RWPE1 (cell line): ENCODE measurements at regions not wholly inside any gene's neighbourhood (a gene's known extent, or its start where the extent isn't known, plus 50 kb on each side); places are given as distances from the start of the nearest gene placed in this dataset.

Source experiments
- CTCF ChIA-PET: fragments of 350-600 bp; sonication (Branson Sonifier 250); formaldehyde crosslinking; extraction: SDS; loops from one replicate; lab custom pipeline; 2021; lab: Yijun Ruan, JAX
- POLR2A ChIA-PET: fragments of 400-600 bp; formaldehyde crosslinking; extraction: SDS; loops from one replicate; lab custom pipeline; 2020; ENCODE audit warnings: antibody characterized with exemption; ENCODE audit not compliant: low non-redundant PET; lab: Yijun Ruan, JAX
- DNase-seq: peaks from one replicate; pipeline ENCODE4 v3.0.0; 2012; ENCODE audit warnings: low spot score
- H3K27ac ChIP-seq: fragments of 450-650 bp; 2 replicates; pipeline ENCODE4 v1.5.1; 2017
- TF ChIP-seq, protein P1 (sequence below): fragments of 450-650 bp; conservative IDR thresholded peaks from 2 replicates; pipeline ENCODE4 v1.5.1; 2017; ENCODE audit warnings: low read depth, mild to moderate bottlenecking

DNA sequence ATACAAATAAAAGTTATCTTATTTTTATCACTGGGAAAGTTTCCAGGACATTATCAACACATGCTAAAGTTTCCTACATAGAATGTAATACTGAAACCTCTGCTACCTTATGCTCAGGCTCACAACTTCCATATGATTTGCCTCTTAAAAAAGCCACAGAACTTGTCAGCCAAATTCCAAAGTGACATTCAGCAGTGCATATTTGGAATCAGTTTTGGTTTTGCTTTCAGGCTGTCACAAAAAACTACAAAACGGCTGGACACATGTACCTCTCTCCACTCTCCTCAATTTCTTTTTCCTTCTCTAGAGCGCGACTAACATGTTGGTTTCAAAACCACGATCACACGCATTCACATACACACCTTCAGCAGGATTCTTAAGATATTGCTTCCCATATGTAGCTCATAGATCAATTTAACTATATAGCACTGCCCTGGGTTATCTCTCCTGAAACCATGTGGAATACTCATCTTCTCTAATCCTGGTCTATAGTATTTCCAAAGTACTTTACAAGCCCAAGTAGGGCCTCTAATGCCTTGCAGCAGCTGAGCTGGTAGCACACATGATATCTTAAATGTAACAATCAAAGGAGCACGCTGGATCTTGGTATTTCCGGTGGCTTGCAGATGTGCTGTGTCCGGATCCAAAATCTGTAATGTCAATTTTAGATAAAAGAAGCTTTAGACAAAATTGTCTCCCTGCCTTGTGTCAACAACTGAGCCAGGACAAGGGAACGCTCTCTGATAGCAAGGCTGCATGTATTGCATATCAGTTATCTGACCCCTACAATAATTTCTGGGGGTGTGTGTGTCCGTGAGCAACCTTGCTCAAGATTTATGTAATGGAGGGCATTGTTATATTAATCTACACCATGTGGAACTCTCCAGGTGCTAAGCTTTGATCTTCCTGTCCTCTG, 203.2 kb downstream of the DMRT2 start:
- TF ChIP-seq, protein P1, sequence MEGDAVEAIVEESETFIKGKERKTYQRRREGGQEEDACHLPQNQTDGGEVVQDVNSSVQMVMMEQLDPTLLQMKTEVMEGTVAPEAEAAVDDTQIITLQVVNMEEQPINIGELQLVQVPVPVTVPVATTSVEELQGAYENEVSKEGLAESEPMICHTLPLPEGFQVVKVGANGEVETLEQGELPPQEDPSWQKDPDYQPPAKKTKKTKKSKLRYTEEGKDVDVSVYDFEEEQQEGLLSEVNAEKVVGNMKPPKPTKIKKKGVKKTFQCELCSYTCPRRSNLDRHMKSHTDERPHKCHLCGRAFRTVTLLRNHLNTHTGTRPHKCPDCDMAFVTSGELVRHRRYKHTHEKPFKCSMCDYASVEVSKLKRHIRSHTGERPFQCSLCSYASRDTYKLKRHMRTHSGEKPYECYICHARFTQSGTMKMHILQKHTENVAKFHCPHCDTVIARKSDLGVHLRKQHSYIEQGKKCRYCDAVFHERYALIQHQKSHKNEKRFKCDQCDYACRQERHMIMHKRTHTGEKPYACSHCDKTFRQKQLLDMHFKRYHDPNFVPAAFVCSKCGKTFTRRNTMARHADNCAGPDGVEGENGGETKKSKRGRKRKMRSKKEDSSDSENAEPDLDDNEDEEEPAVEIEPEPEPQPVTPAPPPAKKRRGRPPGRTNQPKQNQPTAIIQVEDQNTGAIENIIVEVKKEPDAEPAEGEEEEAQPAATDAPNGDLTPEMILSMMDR: no peak
- CTCF ChIA-PET: no interaction called here
- POLR2A ChIA-PET: no interaction called here
- no peak overlapping the region for H3K27ac ChIP-seq
- no peak for DNase-seq

DNA sequence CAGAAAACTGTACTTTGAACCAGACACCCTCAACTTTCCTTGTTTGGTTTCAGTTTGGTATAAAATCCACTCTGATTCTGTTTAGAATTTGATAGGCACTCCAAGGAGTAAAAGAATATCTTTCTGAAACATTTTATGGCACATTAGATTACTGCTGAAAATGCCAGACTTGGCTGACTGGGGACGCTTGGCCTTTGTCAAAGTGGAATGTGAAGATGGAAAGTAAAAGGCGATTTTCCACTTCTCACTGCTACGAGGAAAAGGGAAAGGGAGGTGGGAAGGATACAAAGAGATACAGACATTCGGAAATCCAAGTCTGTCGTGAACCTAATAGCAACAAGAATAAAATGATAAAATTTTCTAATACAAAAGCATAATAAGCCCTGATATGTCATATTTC, 203.9 kb downstream of the DMRT2 start:
- CTCF ChIA-PET: no interaction called here
- H3K27ac ChIP-seq: no peak overlapping the region
- DNase-seq: no peak
- POLR2A ChIA-PET: no interaction called here
- TF ChIP-seq, protein P1: no peak

DNA sequence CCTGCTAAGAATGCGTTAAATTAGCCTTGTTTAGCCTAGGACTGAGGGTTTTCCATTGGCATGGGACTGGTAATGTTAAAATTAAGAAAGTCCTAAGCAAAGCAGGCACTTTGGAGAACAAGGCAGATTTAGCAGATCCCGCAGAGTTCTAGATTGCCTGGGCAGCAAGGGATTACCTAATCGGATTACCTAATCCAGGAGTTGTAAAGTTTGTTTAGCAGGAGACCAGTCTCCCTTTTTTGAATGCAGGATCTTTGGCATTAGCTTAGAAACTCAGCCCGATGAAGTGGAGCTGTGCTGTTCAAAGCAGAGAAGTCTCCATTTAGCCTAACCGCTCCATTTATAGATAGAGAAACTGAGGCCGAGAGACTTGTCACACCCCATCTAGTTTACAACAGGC, 206.0 kb downstream of the DMRT2 start:
- ChIA-PET CTCF (no interaction called here), POLR2A (no interaction called here)
- DNase-seq: no peak
- H3K27ac ChIP-seq: no peak overlapping the region
- TF ChIP-seq, protein P1: no peak

DNA sequence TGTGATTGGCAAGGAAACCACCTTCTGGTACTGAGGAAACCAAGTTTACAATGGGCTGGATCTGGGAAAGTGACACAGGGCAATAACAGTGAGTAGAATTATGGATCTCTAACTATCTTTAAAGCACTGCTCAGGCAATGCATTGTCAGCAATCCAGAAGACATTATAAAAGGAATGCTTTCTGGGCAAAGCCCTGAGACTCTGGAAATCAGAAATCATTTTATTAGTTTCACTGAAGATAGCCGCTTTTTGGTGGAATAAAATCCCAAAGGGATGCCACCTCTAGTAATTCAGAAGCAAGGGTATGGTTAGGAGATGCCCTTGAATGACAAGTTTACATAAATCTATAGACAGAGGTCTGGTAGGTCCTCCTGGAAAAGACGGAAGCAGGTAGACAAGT, 211.1 kb downstream of the DMRT2 start:
- TF ChIP-seq, protein P1: no peak
- POLR2A ChIA-PET: no interaction called here
- DNase-seq: no peak
- no peak overlapping the region for H3K27ac ChIP-seq
- CTCF ChIA-PET: no interaction called here

DNA sequence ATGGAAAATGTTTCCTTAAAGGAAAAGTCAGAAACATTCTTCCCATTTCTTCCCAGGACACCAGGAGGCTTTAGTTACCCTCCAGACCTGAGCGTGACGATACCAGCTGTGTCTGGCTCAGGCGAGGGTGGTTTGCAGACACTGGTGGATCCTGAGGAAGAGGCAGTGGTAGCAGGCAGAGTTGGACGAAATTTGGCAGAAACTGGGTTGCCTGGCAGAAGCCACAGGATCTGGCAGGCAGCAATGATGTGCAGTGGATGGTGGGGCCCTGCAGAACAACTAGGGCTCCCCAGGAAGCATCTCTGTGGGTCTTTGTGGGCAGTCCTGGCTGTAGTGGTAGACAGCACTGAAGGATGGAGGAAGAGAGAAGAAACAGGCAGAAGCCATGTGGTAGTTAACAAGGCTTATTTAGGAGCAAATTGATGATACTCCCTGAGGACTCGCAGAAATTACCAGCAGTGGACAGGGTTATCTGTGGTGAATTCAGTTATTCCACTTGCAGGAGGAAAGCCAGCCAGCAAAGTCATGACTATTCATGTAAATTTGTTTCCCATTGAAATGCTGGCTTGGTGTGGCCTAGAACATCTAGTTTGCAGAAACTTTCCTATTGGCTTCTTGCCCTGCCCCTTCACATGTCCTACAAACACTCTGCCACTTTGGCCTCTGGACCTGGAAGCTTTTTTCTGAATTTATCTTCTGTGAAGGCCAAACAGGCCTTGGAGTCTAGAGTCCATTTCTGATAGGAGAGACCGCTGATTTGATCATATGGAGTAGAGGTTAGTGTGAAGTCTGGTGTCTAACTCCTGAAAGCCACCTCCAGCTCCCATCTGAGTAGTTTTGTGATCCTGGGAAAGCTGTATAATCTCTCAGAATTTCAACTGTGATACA, 212.0 kb downstream of the DMRT2 start:
- no peak for DNase-seq
- ChIA-PET CTCF (no interaction called here), POLR2A (no interaction called here)
- TF ChIP-seq, protein P1: no peak
- no peak overlapping the region for H3K27ac ChIP-seq

DNA sequence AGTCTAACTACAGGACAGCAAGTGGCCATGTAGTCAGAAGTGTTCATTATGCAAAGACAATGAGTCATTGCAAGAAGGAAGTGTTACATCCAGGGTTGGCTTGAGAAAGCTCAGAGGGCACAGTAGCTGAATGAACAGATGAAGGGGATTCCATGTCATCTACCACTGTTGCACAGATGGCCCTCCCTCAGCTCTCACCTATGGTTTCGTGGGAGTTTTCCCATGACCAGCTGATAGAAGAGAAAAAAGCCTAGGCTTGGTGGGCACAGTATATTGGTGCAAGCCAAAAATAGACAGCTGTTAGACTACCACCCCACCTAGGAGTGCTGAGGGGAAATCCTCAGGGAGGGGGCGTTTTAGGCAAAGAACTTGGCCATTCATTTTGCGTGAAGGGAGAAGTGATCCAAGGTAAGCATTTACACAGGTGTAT, 217.0 kb downstream of the DMRT2 start:
- TF ChIP-seq, protein P1: no peak
- ChIA-PET CTCF (no interaction called here), POLR2A (no interaction called here)
- peak; percentile 1 for DNase-seq
- no peak overlapping the region for H3K27ac ChIP-seq
